HCT116 (cell line): ENCODE measurements at regions not wholly inside any gene's neighbourhood (a gene's known extent, or its start where the extent isn't known, plus 50 kb on each side); places are given as distances from the start of the nearest gene placed in this dataset.

ENCODE experiments used
- ATAC-seq: fragments of 200-7000 bp; cut with Tn5 transposase; 2 replicates; pipeline ENCODE4 v1.9.1; 2020; ENCODE audit warnings: mild to moderate bottlenecking, moderate library complexity
- BruUV-seq: library from RNA; stranded (reverse); fragments of 400-500 nt; replicated peaks from 2 replicates; lab custom pipeline; 2021; lab: Mats Ljungman, UMichigan
- CTCF ChIA-PET: fragments of 300-600 bp; sonication (Branson Sonifier 250); formaldehyde crosslinking; loops from one replicate; lab custom pipeline; 2021; ENCODE audit warnings: antibody characterized with exemption; lab: Charles Lee
- POLR2A ChIA-PET: fragments of 300-600, 350-600 bp; sonication (Branson Sonifier 250); formaldehyde crosslinking; loops from one replicate; lab custom pipeline; 2021; ENCODE audit warnings: antibody characterized with exemption; lab: Charles Lee
- RAD21 ChIA-PET, 2 experiments: fragments of 300-600 bp; sonication (Branson Sonifier 250); formaldehyde crosslinking; loops; one replicate each; lab custom pipeline; 2023; ENCODE audit warnings: low total read pairs in 2 of 2; ENCODE audit not compliant: uncharacterized antibody in 2 of 2, unreplicated experiment in 2 of 2, low non-redundant PET in 1 of 2; lab: Charles Lee
- DNase-seq: peaks from one replicate; pipeline ENCODE4 v3.0.0-alpha.2; 2010; ENCODE audit warnings: low read depth, low spot score
- H2AFZ ChIP-seq: fragments of 200-600 bp; shearing (Covaris generic), sonication (generic); 2 replicates; pipeline ENCODE4 v1.6.1; 2017; ENCODE audit warnings: low read depth, mixed run types, mixed read lengths, antibody characterized with exemption, low read length; ENCODE audit not compliant: poor library complexity, severe bottlenecking
- H3K27ac ChIP-seq: 2 replicates; pipeline ENCODE4 v1.5.1; 2012; ENCODE audit warnings: low read depth, low read length
- H3K27me3 ChIP-seq: fragments of 200-600 bp; sonication (generic); 2 replicates; pipeline ENCODE4 v1.6.1; 2016; ENCODE audit warnings: mixed run types, low read length, mixed read lengths; ENCODE audit not compliant: insufficient read depth
- H3K36me3 ChIP-seq, 2 experiments: fragments of 200-500 bp in 1 of 2; fragments of 200-600 bp in 1 of 2; sonication (Bioruptor generic) in 1 of 2; sonication (generic) in 1 of 2; 2 replicates each; pipeline versions ENCODE4 v1.5.1 to v1.6.1; 2014 to 2016; ENCODE audit warnings: low read length in 2 of 2, inconsistent platforms in 1 of 2, mixed read lengths in 1 of 2, mixed run types in 1 of 2; ENCODE audit not compliant: insufficient read depth in 2 of 2, control insufficient read depth in 1 of 2
- H3K4me1 ChIP-seq, 2 experiments: fragments of 200-600 bp in 1 of 2; sonication (generic) in 1 of 2; 2 replicates each; pipeline versions ENCODE4 v1.5.1 to v1.6.1; 2012 to 2017; ENCODE audit warnings: low read length in 2 of 2, inconsistent platforms in 1 of 2, mild to moderate bottlenecking in 1 of 2, mixed read lengths in 1 of 2, mixed run types in 1 of 2, moderate library complexity in 1 of 2; ENCODE audit not compliant: insufficient read depth in 2 of 2, control insufficient read depth in 1 of 2
- H3K4me2 ChIP-seq: fragments of 200-600 bp; sonication (generic); 2 replicates; pipeline ENCODE4 v1.6.1; 2017; ENCODE audit warnings: mixed run types, low read length, mixed read lengths
- H3K4me3 ChIP-seq, 2 experiments: fragments of 200-600 bp in 1 of 2; sonication (generic) in 1 of 2; replicated peaks in 1 of 2; 2 replicates each; pipeline ENCODE4 v1.5.1; 2011 to 2016; ENCODE audit warnings: low read length in 2 of 2, control low read depth in 1 of 2, low read depth in 1 of 2, mild to moderate bottlenecking in 1 of 2, mixed read lengths in 1 of 2, mixed run types in 1 of 2
- H3K79me2 ChIP-seq: fragments of 200-600 bp; sonication (generic); 2 replicates; pipeline ENCODE4 v1.6.1; 2017; ENCODE audit warnings: mild to moderate bottlenecking, mixed run types, low read length, moderate library complexity, mixed read lengths; ENCODE audit not compliant: insufficient read depth
- H3K9ac ChIP-seq: fragments of 200-600 bp; sonication (generic); 2 replicates; pipeline ENCODE4 v1.6.1; 2016; ENCODE audit warnings: low read length, mixed read lengths
- H3K9me2 ChIP-seq: fragments of 200-600 bp; sonication (generic), shearing (Covaris generic); 2 replicates; pipeline ENCODE4 v1.6.1; 2017; ENCODE audit warnings: mixed run types, mild to moderate bottlenecking, moderate library complexity; ENCODE audit not compliant: insufficient read depth
- H3K9me3 ChIP-seq, 2 experiments: fragments of 200-500 bp in 1 of 2; fragments of 200-600 bp in 1 of 2; sonication (Bioruptor generic) in 1 of 2; sonication (generic) in 1 of 2; 2 replicates each; pipeline ENCODE4 v1.6.1; 2014 to 2017; ENCODE audit warnings: low read length in 2 of 2, mixed read lengths in 2 of 2, inconsistent platforms in 1 of 2, low read depth in 1 of 2, mild to moderate bottlenecking in 1 of 2, mixed run types in 1 of 2, moderate library complexity in 1 of 2; ENCODE audit not compliant: control insufficient read depth in 1 of 2, insufficient read depth in 1 of 2
- H4K20me1 ChIP-seq: fragments of 200-600 bp; sonication (generic), shearing (Covaris generic); 2 replicates; pipeline ENCODE4 v1.6.1; 2017; ENCODE audit warnings: mixed run types, mild to moderate bottlenecking, moderate library complexity; ENCODE audit not compliant: insufficient read depth
- CBX3 ChIP-seq: IDR thresholded peaks from 2 replicates; pipeline ENCODE4 v1.6.1; 2012; ENCODE audit warnings: low read depth
- EGR1 ChIP-seq: IDR thresholded peaks from 2 replicates; pipeline ENCODE4 v1.6.1; 2012; ENCODE audit warnings: low read depth
- ELF1 ChIP-seq: IDR thresholded peaks from 2 replicates; pipeline ENCODE4 v1.6.1; 2012; ENCODE audit warnings: low read depth, borderline replicate concordance
- EZH2phosphoT487 ChIP-seq: fragments of 200-600 bp; IDR thresholded peaks from 2 replicates; pipeline ENCODE4 v1.6.1; 2018; ENCODE audit warnings: antibody characterized with exemption, borderline replicate concordance
- FOSL1 ChIP-seq: IDR thresholded peaks from 2 replicates; pipeline ENCODE4 v1.6.1; 2012; ENCODE audit warnings: low read depth
- POLR2A ChIP-seq: IDR thresholded peaks from 2 replicates; pipeline ENCODE4 v1.7.0; 2011; ENCODE audit warnings: borderline replicate concordance; ENCODE audit not compliant: insufficient read depth, insufficient read length; ENCODE audit errors: extremely low read depth
- POLR2AphosphoS5 ChIP-seq: IDR thresholded peaks from 2 replicates; pipeline ENCODE4 v1.6.1; 2011; ENCODE audit warnings: mild to moderate bottlenecking, low read depth, low read length, moderate library complexity
- RAD21 ChIP-seq: IDR thresholded peaks from 2 replicates; pipeline ENCODE4 v1.6.1; 2012; ENCODE audit warnings: low read depth, mild to moderate bottlenecking
- REST ChIP-seq: IDR thresholded peaks from 2 replicates; pipeline ENCODE4 v1.6.1; 2012; ENCODE audit warnings: low read depth
- SIN3A ChIP-seq: IDR thresholded peaks from 2 replicates; pipeline ENCODE4 v1.6.1; 2012; ENCODE audit warnings: low read depth
- SP1 ChIP-seq: IDR thresholded peaks from 2 replicates; pipeline ENCODE4 v1.6.1; 2012; ENCODE audit warnings: low read depth
- SRF ChIP-seq: IDR thresholded peaks from 2 replicates; pipeline ENCODE4 v1.6.1; 2012; ENCODE audit warnings: low read depth
- TCF7L2 ChIP-seq: IDR thresholded peaks from 2 replicates; pipeline ENCODE4 v1.7.0; 2011; ENCODE audit warnings: borderline replicate concordance, inconsistent platforms; ENCODE audit not compliant: insufficient read depth, insufficient read length; ENCODE audit errors: extremely low read depth
- YY1 ChIP-seq: IDR thresholded peaks from 2 replicates; pipeline ENCODE4 v1.6.1; 2011; ENCODE audit warnings: low read length, low read depth, moderate library complexity, mild to moderate bottlenecking; ENCODE audit not compliant: insufficient replicate concordance; ENCODE audit errors: extremely low read depth
- ZBTB33 ChIP-seq: IDR thresholded peaks from 2 replicates; pipeline ENCODE4 v1.6.1; 2011; ENCODE audit warnings: mild to moderate bottlenecking, low read length, moderate library complexity; ENCODE audit not compliant: insufficient replicate concordance; ENCODE audit errors: extremely low read depth
- ZFX ChIP-seq: fragments of 450-650 bp; IDR thresholded peaks from 2 replicates; pipeline ENCODE4 v1.6.1; 2017
- ZNF274 ChIP-seq: fragments of 200-500 bp; sonication (Bioruptor generic); IDR thresholded peaks from 2 replicates; pipeline ENCODE4 v1.6.1; 2014; ENCODE audit warnings: mild to moderate bottlenecking, low read depth, low read length, inconsistent platforms
- intact Hi-C: fragments of 100-400 bp; cut with micrococcal nuclease; formaldehyde crosslinking; loops from 2 replicates; pipeline ENCODE4 v1.10.0; 2022
- TF ChIP-seq, protein P1 (sequence below): IDR thresholded peaks from 2 replicates; pipeline ENCODE4 v1.6.1; 2012

GRCh38 chr10:4051011-4051640, 266.1 kb upstream of the KLF6 start:
- no peaks in the 10 kb centered on the region for H3K9me2 ChIP-seq
- no peaks in the 10 kb centered on the region for H4K20me1 ChIP-seq
- no peak overlapping the region for H3K27ac ChIP-seq
- H3K79me2 ChIP-seq = no peaks in the 10 kb centered on the region
- intact Hi-C loops = no loop called here
- no peak overlapping the region for H2AFZ ChIP-seq
- ATAC-seq (no peak), DNase-seq (no peak)
- no peak overlapping the region for H3K9ac ChIP-seq
- CTCF ChIA-PET = no interaction called here
- H3K9me3 ChIP-seq = no peaks in the 10 kb centered on the region
- RAD21 ChIA-PET = no interaction called here
- H3K36me3 ChIP-seq = no peaks in the 10 kb centered on the region
- no peaks in the 10 kb centered on the region for H3K27me3 ChIP-seq
- no TSS peak for BruUV-seq
- POLR2A ChIA-PET = no interaction called here
- H3K4me2 ChIP-seq = no peak overlapping the region
- TF ChIP-seq EZH2phosphoT487 (no peak), POLR2A (no peak), SP1 (no peak), TCF7L2 (no peak), ZNF274 (no peak), ELF1 (no peak), SRF (no peak), FOSL1 (no peak), SIN3A (no peak), EGR1 (no peak), ZFX (no peak), YY1 (no peak), RAD21 (no peak), ZBTB33 (no peak), REST (no peak), POLR2AphosphoS5 (no peak), CBX3 (no peak)
- TF ChIP-seq, protein P1, sequence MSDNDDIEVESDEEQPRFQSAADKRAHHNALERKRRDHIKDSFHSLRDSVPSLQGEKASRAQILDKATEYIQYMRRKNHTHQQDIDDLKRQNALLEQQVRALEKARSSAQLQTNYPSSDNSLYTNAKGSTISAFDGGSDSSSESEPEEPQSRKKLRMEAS = no peak
- no peaks in the 10 kb centered on the region for H3K4me1 ChIP-seq
- H3K4me3 ChIP-seq = no peak overlapping the region
